ENCODE measurements at regions not wholly inside any gene's neighbourhood (a gene's known extent, or its start where the extent isn't known, plus 50 kb on each side); places are given as distances from the start of the nearest gene placed in this dataset.
A peak's percentile ranks its signal among the peaks of the same experiment; 100 is the strongest.
"Not testable (repeated sequence)": the region's sequence is repeated elsewhere in the genome, so short reads cannot be mapped to it uniquely, and the experiment has no call there.

GRCh38 chr15:23983500-23984259, 296.6 kb upstream of the NDN start:
- DNase-seq: no peak

- DNase-seq: no peak
These were observed 307.2 kb upstream of the NDN start for GRCh38 chr15:23994273-23994672.

- DNase-seq: no peak
These were observed 311.0 kb upstream of the NDN start for GRCh38 chr15:23998056-23998455.

GRCh38 chr15:24008476-24008875, 321.4 kb upstream of the NDN start:
- no peak for DNase-seq

GRCh38 chr15:24017470-24017869, 330.4 kb upstream of the NDN start:
- DNase-seq: no peak

GRCh38 chr15:24039683-24040082, 352.6 kb upstream of the NDN start:
- no peak for DNase-seq

- peak; percentile 16 for DNase-seq
These were observed 367.6 kb upstream of the NDN start for GRCh38 chr15:24054547-24055245.

- no peak for DNase-seq
These were observed 380.8 kb upstream of the NDN start for GRCh38 chr15:24067733-24068501.

- no peak for DNase-seq
These were observed 388.4 kb upstream of the NDN start for GRCh38 chr15:24075420-24076089.

- no peak for DNase-seq
These were observed 389.1 kb upstream of the NDN start for GRCh38 chr15:24076090-24076784.

- DNase-seq: no peak
These were observed 391.4 kb upstream of the NDN start for GRCh38 chr15:24078310-24079029.

GRCh38 chr15:24088941-24089340, 401.8 kb upstream of the NDN start:
- DNase-seq: not testable (repeated sequence)

GRCh38 chr15:24101503-24101902, 414.4 kb upstream of the NDN start:
- not testable (repeated sequence) for DNase-seq

GRCh38 chr15:24107524-24107923, 420.4 kb upstream of the NDN start:
- not testable (repeated sequence) for DNase-seq

- not testable (repeated sequence) for DNase-seq
These were observed 420.8 kb upstream of the NDN start for GRCh38 chr15:24107948-24108347.

- DNase-seq: not testable (repeated sequence)
These were observed 421.2 kb upstream of the NDN start for GRCh38 chr15:24108349-24108748.

- DNase-seq: not testable (repeated sequence)
These were observed 452.5 kb upstream of the NDN start for GRCh38 chr15:24139622-24140021.

- DNase-seq: not testable (repeated sequence)
These were observed 458.0 kb upstream of the NDN start for GRCh38 chr15:24145070-24145469.

GRCh38 chr15:24146251-24146650, 459.1 kb upstream of the NDN start:
- no peak for DNase-seq

GRCh38 chr15:24150542-24150941, 463.4 kb upstream of the NDN start:
- no peak for DNase-seq

GRCh38 chr15:24158306-24158705, 471.2 kb upstream of the NDN start:
- DNase-seq: not testable (repeated sequence)

GRCh38 chr15:24165512-24165911, 478.4 kb upstream of the NDN start:
- DNase-seq: not testable (repeated sequence)

Data from RPMI8226 (cell line).